ENCODE measurements at regions not wholly inside any gene's neighbourhood (a gene's known extent, or its start where the extent isn't known, plus 50 kb on each side); places are given as distances from the start of the nearest gene placed in this dataset.

- no peak for TF ChIP-seq CTCF (IDR thresholded peaks at IDR 0.05; ENCODE audit: low read length)
- TF ChIP-seq EZH2phosphoT487 (IDR thresholded peaks at IDR 0.05; ENCODE audit: low read length): no peak
- TF ChIP-seq EZH2 (optimal IDR thresholded peaks at IDR 0.05; ENCODE audit: low read depth, low read length): no peak
Observed at GRCh38 chr6:114404339-114404955, 61.6 kb upstream of the HS3ST5 start.
